ENCODE measurements at regions not wholly inside any gene's neighbourhood (a gene's known extent, or its start where the extent isn't known, plus 50 kb on each side); places are given as distances from the start of the nearest gene placed in this dataset.

DNA sequence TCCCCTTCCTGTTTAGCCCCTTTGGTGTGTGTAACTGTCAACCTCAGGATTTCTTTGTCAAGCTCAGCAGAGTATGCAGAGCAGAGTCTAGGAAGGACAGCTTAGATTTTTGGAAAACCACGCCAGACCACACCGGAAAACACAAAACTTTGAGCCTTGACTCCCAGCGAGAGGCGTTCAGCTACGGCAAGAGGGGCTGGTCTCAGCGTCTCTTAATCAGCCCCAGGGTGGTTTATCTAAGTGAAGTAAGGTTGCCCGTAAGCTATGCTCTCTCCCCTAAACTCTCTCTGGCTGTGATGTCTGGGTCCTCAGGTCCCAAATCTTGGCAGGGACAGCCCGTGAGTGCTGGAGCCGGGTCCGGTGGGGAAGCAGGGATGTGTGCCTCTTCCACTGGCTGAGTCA lies 230.9 kb downstream of the KLF6 start:
- no peaks in the 10 kb centered on the region for H3K36me3 ChIP-seq
- H3K4me3 ChIP-seq = no peak overlapping the region
- no peaks in the 10 kb centered on the region for H3K27me3 ChIP-seq
- H3K9me3 ChIP-seq = no peaks in the 10 kb centered on the region
- TF ChIP-seq, protein P1, sequence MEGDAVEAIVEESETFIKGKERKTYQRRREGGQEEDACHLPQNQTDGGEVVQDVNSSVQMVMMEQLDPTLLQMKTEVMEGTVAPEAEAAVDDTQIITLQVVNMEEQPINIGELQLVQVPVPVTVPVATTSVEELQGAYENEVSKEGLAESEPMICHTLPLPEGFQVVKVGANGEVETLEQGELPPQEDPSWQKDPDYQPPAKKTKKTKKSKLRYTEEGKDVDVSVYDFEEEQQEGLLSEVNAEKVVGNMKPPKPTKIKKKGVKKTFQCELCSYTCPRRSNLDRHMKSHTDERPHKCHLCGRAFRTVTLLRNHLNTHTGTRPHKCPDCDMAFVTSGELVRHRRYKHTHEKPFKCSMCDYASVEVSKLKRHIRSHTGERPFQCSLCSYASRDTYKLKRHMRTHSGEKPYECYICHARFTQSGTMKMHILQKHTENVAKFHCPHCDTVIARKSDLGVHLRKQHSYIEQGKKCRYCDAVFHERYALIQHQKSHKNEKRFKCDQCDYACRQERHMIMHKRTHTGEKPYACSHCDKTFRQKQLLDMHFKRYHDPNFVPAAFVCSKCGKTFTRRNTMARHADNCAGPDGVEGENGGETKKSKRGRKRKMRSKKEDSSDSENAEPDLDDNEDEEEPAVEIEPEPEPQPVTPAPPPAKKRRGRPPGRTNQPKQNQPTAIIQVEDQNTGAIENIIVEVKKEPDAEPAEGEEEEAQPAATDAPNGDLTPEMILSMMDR (IDR thresholded peaks at IDR 0.05) = no peak
- H3K4me1 ChIP-seq = no peaks in the 10 kb centered on the region
- intact Hi-C loops (cut with DNase I) = no loop called here
- DNase-seq = no peak
- no peak overlapping the region for H3K27ac ChIP-seq
- no peak overlapping the region for H3K9ac ChIP-seq (ENCODE audit: low read depth in 2 of 2, low read length in 2 of 2)

- H3K9me3 ChIP-seq = no peaks in the 10 kb centered on the region
- no peak overlapping the region for H3K27ac ChIP-seq
- H3K4me3 ChIP-seq = no peak overlapping the region
- no peak for DNase-seq
- TF ChIP-seq, protein P1 (IDR thresholded peaks at IDR 0.05) = no peak
- no peak overlapping the region for H3K9ac ChIP-seq (ENCODE audit: low read depth in 2 of 2, low read length in 2 of 2)
- intact Hi-C loops (cut with DNase I) = no loop called here
- no peaks in the 10 kb centered on the region for H3K4me1 ChIP-seq
- H3K36me3 ChIP-seq = no peaks in the 10 kb centered on the region
- no peaks in the 10 kb centered on the region for H3K27me3 ChIP-seq
Measured at GRCh38 chr10:3552281-3552680, 232.7 kb downstream of the KLF6 start.

- no peaks in the 10 kb centered on the region for H3K27me3 ChIP-seq
- H3K4me3 ChIP-seq = no peak overlapping the region
- no peaks in the 10 kb centered on the region for H3K9me3 ChIP-seq
- DNase-seq = no peak
- no peaks in the 10 kb centered on the region for H3K4me1 ChIP-seq
- no peaks in the 10 kb centered on the region for H3K36me3 ChIP-seq
- TF ChIP-seq, protein P1 (IDR thresholded peaks at IDR 0.05) = no peak
- intact Hi-C loops (cut with DNase I) = no loop called here
- H3K9ac ChIP-seq (ENCODE audit: low read depth in 2 of 2, low read length in 2 of 2) = no peak overlapping the region
- no peak overlapping the region for H3K27ac ChIP-seq
Measured at GRCh38 chr10:3551761-3552160, 233.2 kb downstream of the KLF6 start.

DNA sequence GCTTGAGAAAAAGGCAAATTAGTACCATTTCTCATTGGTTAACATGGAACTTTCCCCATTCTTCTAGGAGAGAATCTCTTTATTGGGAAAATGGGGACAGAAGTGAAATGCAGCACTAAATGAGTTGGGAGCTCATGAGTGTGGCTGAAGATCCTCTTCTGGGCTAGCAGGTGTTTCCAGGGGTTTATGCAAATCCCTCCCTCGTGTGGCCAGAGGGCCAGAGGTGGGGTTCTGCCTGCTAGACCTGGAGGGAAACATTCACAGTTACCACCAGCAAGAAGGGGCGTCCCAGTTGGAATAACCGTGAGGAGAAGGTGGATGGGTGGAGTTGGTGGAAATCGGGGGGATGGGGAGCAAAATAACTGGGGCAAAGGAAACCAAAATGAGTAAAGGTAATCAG lies 235.9 kb downstream of the KLF6 start:
- intact Hi-C loops (cut with DNase I) = no loop called here
- no peaks in the 10 kb centered on the region for H3K4me1 ChIP-seq
- no peak overlapping the region for H3K9ac ChIP-seq (ENCODE audit: low read depth in 2 of 2, low read length in 2 of 2)
- H3K4me3 ChIP-seq = no peak overlapping the region
- H3K27ac ChIP-seq = no peak overlapping the region
- TF ChIP-seq, protein P1 (IDR thresholded peaks at IDR 0.05) = no peak
- no peaks in the 10 kb centered on the region for H3K27me3 ChIP-seq
- no peak for DNase-seq
- H3K36me3 ChIP-seq = no peaks in the 10 kb centered on the region
- no peaks in the 10 kb centered on the region for H3K9me3 ChIP-seq

DNA sequence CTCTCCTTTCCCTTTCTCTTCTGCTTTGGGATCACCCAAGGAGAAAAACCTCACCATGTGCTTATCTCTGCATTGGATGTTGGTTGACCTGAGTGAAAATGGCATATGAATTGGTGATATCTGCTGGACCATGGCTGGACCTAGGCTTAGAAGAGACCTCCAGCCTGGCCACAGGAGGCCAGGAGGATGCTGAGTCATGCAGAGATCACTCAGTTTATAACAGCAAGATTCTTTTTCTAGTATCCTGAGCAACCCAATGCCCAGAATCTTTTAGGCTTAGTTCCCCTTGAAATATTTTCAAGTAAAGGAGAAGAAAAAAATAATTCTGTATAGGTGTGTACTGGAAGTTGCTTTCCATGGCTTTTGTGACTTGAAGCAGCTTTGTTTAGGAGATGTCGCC lies 236.3 kb downstream of the KLF6 start:
- TF ChIP-seq, protein P1 (IDR thresholded peaks at IDR 0.05) = no peak

GRCh38 chr10:3548076-3548475 lies 236.9 kb downstream of the KLF6 start:
- H3K27me3 ChIP-seq = no peaks in the 10 kb centered on the region
- H3K9me3 ChIP-seq = no peaks in the 10 kb centered on the region
- H3K4me1 ChIP-seq = no peaks in the 10 kb centered on the region
- H3K36me3 ChIP-seq = no peaks in the 10 kb centered on the region
- H3K27ac ChIP-seq = no peak overlapping the region
- TF ChIP-seq, protein P1 (IDR thresholded peaks at IDR 0.05) = no peak
- intact Hi-C loops (cut with DNase I) = no loop called here
- no peak overlapping the region for H3K9ac ChIP-seq (ENCODE audit: low read depth in 2 of 2, low read length in 2 of 2)
- no peak for DNase-seq
- no peak overlapping the region for H3K4me3 ChIP-seq

More for the DNA sequence above, 236.3 kb downstream of the KLF6 start:
- H3K4me3 ChIP-seq = no peak overlapping the region
- no peaks in the 10 kb centered on the region for H3K9me3 ChIP-seq
- H3K27me3 ChIP-seq = no peaks in the 10 kb centered on the region
- no peaks in the 10 kb centered on the region for H3K36me3 ChIP-seq
- no peak overlapping the region for H3K27ac ChIP-seq
- no peak overlapping the region for H3K9ac ChIP-seq (ENCODE audit: low read depth in 2 of 2, low read length in 2 of 2)
- intact Hi-C loops (cut with DNase I) = no loop called here
- DNase-seq = no peak
- no peaks in the 10 kb centered on the region for H3K4me1 ChIP-seq
